ENCODE measurements at regions not wholly inside any gene's neighbourhood (a gene's known extent, or its start where the extent isn't known, plus 50 kb on each side); places are given as distances from the start of the nearest gene placed in this dataset.

GRCh38 chr18:8959551-8960135 lies 142.9 kb upstream of the NDUFV2 start (continued):
- TF ChIP-seq, protein P1, sequence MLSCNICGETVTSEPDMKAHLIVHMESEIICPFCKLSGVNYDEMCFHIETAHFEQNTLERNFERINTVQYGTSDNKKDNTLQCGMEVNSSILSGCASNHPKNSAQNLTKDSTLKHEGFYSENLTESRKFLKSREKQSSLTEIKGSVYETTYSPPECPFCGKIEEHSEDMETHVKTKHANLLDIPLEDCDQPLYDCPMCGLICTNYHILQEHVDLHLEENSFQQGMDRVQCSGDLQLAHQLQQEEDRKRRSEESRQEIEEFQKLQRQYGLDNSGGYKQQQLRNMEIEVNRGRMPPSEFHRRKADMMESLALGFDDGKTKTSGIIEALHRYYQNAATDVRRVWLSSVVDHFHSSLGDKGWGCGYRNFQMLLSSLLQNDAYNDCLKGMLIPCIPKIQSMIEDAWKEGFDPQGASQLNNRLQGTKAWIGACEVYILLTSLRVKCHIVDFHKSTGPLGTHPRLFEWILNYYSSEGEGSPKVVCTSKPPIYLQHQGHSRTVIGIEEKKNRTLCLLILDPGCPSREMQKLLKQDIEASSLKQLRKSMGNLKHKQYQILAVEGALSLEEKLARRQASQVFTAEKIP (CRISPR knock-in tag; IDR thresholded peaks at IDR 0.05; ENCODE audit: borderline replicate concordance) = no peak
- TF ChIP-seq ZBTB38 (CRISPR knock-in tag; IDR thresholded peaks at IDR 0.05) = no peak
- TF ChIP-seq, protein P2, sequence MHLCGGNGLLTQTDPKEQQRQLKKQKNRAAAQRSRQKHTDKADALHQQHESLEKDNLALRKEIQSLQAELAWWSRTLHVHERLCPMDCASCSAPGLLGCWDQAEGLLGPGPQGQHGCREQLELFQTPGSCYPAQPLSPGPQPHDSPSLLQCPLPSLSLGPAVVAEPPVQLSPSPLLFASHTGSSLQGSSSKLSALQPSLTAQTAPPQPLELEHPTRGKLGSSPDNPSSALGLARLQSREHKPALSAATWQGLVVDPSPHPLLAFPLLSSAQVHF (CRISPR knock-in tag; IDR thresholded peaks at IDR 0.05) = no peak
- no peak for TF ChIP-seq ZNF407 (CRISPR knock-in tag; IDR thresholded peaks at IDR 0.05; ENCODE audit: not compliant biosample characterization)
- no peak for TF ChIP-seq NR2F6 (IDR thresholded peaks at IDR 0.05)
- TF ChIP-seq NR2F6 (CRISPR knock-in tag; IDR thresholded peaks at IDR 0.05) = no peak
- TF ChIP-seq TARDBP (CRISPR knock-in tag; IDR thresholded peaks at IDR 0.05) = peak; percentile 35; the same call in 1 of the 2 replicates
- TF ChIP-seq RFX3 (CRISPR knock-in tag; IDR thresholded peaks at IDR 0.05) = no peak
- no peak for TF ChIP-seq JUND (CRISPR knock-in tag; IDR thresholded peaks at IDR 0.05)
- TF ChIP-seq BCL6 (CRISPR knock-in tag; IDR thresholded peaks at IDR 0.05) = peak; percentile 74
- TF ChIP-seq, protein P3, sequence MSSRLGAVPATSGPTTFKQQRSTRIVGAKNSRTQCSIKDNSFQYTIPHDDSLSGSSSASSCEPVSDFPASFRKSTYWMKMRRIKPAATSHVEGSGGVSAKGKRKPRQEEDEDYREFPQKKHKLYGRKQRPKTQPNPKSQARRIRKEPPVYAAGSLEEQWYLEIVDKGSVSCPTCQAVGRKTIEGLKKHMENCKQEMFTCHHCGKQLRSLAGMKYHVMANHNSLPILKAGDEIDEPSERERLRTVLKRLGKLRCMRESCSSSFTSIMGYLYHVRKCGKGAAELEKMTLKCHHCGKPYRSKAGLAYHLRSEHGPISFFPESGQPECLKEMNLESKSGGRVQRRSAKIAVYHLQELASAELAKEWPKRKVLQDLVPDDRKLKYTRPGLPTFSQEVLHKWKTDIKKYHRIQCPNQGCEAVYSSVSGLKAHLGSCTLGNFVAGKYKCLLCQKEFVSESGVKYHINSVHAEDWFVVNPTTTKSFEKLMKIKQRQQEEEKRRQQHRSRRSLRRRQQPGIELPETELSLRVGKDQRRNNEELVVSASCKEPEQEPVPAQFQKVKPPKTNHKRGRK (CRISPR knock-in tag; IDR thresholded peaks at IDR 0.05) = no peak
- TF ChIP-seq DMAP1 (CRISPR knock-in tag; IDR thresholded peaks at IDR 0.05) = no peak
- TF ChIP-seq, protein P4, sequence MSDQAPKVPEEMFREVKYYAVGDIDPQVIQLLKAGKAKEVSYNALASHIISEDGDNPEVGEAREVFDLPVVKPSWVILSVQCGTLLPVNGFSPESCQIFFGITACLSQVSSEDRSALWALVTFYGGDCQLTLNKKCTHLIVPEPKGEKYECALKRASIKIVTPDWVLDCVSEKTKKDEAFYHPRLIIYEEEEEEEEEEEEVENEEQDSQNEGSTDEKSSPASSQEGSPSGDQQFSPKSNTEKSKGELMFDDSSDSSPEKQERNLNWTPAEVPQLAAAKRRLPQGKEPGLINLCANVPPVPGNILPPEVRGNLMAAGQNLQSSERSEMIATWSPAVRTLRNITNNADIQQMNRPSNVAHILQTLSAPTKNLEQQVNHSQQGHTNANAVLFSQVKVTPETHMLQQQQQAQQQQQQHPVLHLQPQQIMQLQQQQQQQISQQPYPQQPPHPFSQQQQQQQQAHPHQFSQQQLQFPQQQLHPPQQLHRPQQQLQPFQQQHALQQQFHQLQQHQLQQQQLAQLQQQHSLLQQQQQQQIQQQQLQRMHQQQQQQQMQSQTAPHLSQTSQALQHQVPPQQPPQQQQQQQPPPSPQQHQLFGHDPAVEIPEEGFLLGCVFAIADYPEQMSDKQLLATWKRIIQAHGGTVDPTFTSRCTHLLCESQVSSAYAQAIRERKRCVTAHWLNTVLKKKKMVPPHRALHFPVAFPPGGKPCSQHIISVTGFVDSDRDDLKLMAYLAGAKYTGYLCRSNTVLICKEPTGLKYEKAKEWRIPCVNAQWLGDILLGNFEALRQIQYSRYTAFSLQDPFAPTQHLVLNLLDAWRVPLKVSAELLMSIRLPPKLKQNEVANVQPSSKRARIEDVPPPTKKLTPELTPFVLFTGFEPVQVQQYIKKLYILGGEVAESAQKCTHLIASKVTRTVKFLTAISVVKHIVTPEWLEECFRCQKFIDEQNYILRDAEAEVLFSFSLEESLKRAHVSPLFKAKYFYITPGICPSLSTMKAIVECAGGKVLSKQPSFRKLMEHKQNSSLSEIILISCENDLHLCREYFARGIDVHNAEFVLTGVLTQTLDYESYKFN (CRISPR knock-in tag; conservative IDR thresholded peaks at IDR 0.05) = peak; percentile 69
- TF ChIP-seq SNAPC2 (CRISPR knock-in tag; IDR thresholded peaks at IDR 0.05) = no peak
